NCI-H1417 treated with DMSO at 0.1 percent for 48 hours (cell line): ENCODE measurements at regions not wholly inside any gene's neighbourhood (a gene's known extent, or its start where the extent isn't known, plus 50 kb on each side); places are given as distances from the start of the nearest gene placed in this dataset.

Experiments
- DNase-seq: peaks from one replicate; lab custom pipeline; 2025; lab: John Stamatoyannopoulos, UW

GRCh38 chr13:80451641-80452040 lies 110.7 kb upstream of the SPRY2 start:
- DNase-seq = no peak

DNA sequence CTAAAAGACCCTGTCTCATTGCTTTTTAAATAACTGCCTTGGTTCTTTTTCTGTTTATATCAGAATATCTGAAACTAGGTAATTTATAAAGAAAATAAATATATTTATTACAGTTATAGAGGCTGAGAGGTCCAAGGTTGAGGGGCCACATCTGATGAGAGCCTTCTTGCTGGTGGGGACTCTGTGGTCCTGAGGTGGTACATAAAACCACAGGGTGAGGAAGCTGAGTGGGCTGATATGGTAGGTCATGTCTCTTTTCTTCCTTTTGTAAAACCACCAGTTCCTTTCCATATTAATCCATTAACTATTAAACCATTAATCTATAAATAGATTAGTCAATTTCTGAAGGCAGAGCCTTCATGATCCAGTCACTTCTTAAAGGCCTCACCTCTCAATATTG lies 109.5 kb upstream of the SPRY2 start:
- no peak for DNase-seq

DNA sequence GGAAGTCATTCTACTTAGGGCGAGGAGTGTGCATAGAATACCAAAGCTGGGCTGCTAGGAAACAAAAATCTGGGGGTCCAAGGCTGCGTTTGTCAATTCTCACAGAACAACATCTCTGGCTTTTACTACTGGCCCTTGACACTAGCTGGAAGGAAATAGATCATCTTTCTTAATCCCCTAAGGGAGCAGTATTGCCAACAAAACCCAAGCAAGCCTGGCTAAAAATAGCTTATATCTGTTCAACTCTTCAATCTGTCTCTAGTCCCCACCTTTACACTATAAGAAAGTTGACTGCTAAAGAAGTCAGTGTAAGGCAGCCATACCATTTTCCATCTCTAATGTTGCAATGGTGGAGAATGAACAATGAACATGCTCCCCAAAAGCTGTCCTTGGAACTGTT lies 107.8 kb upstream of the SPRY2 start:
- no peak for DNase-seq

DNA sequence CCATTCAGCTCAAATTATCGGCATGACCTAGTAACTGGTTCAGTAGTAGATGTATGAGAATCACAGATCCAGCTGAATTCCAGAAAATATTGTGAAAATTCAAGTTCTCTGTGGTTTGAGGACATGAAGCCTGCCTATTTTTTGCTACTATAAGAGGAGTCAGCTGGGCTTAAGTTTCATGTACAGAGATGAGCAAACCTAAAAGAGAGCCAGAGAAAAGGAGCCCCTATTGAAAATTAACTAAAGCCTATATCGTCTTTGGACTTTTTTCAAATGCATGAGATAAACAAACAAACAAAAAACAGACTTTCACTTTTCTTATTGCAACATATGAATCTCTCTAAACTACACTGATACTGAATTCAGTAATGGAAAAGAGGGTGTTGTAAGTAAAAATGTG lies 106.8 kb upstream of the SPRY2 start:
- DNase-seq = no peak

DNA sequence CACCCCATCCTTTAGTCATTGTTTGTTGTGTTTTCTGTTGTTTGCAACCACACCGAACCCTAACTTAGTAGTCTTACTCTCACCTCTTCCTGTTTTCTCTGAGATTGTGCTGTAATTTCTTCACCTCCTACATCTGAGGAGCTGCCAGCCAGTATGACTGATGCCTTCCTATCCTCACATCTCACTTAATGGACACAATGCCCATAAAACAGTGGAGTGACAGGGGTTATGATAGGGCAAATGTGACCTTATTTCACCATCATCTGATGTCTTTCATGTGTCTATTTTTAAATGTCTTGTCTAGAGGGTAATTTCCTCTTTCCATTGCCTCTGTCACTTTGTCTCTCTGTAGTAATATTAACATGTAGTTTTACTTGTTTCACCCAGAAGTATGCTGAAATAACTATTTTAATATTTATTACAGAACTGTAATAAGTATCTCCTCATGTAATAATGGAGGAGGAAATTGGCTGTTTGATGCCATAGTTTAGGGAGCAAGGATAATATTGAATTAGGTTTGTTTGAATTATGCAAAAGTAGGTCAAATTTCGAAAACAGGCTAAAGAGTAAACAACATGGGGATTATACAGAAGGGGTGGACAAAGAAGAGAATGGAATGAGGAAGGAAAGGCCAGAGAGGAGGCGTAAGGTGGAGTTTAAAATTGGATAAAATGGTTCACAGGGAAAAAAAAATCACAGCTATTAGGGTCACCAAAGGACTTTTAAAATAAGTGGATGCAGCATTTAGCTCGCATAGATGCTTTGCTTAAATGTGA lies 103.5 kb upstream of the SPRY2 start:
- no peak for DNase-seq

GRCh38 chr13:80442609-80443008 lies 101.7 kb upstream of the SPRY2 start:
- DNase-seq = no peak

GRCh38 chr13:80441968-80442367 lies 101.0 kb upstream of the SPRY2 start:
- no peak for DNase-seq

- no peak for DNase-seq
These were observed 97.6 kb upstream of the SPRY2 start for GRCh38 chr13:80438521-80438920.

DNA sequence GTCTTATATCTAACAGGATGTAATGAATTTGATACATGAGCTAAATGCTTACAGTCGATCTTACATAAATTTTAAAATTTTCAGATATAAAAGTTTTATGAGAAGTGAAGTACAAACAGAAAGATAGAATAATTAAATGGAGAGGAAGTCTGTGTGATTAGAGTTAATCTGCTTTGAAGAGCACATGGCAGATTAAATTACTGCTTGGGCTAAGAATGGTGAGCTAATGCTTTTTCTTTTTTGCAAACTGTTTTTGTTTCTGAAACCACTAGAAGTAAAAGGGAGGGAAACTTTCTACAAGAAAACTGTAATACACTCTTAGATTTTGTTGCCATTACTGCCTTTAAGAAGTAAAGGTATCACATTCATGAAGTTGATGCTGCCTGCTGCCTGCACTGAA lies 96.3 kb upstream of the SPRY2 start:
- DNase-seq = no peak

DNA sequence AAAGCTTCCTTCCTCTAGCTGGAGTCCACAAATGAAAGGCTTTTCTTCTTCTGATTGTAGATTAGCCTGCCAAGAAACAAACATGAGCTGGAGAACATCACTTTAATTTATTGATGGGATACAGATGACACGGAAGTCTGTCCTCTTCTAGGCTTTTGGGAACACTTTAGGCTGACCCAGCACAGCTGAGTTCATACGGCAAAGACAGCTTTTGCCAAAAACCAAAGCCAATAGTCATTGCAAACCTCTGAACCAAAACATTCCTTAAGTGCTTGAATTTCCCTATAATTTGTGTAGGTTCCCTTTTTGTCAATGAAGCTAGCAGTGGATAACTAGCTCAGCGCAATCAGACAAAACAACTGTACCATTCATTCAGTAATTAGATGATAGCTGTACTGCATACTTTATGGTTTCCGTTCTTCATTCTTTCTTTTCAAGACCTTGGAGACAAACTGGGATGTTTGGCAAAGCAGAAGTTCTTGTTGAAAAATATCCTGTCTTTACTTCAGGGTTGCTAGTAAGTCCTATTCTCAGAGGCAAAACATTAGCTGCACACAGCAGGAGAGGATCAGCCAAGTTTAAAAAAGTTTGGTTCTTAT lies 95.7 kb upstream of the SPRY2 start:
- no peak for DNase-seq

- no peak for DNase-seq
These were observed 89.6 kb upstream of the SPRY2 start for GRCh38 chr13:80430561-80430960.

DNA sequence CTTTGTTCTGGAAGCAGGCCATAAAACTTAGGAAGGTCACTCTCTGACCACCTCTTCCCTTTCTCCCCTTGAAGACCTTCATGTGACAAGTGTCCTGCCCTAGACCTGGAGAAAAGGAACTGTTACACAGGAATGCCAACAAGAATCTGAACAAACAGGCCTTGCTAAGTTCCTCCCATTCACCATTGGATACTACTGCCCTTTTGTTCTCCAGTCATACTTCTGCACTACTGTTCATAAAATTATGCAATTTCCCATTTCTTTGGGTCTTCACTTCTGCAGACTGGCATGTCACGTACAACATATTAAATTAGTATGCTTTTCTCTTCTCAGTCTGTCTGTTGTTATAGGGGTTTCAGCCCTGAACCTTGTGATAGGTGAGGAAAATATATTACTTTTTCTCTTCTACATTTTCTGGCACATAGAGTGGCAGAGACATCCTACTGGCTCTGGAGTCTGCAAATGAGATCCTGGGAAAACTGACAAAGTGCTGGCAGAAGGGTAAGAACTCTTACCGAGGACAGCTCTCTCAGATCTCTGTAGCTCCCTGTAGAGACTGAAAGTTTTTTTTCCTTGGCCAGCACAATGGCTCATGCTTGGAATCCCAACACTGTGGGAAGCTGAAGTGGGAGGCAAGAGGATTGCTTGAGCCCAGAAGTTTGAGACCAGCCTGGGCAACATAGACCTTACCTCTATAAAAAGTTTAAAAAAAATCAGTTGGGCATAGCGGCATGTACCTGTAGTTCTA lies 87.6 kb upstream of the SPRY2 start:
- no peak for DNase-seq

DNA sequence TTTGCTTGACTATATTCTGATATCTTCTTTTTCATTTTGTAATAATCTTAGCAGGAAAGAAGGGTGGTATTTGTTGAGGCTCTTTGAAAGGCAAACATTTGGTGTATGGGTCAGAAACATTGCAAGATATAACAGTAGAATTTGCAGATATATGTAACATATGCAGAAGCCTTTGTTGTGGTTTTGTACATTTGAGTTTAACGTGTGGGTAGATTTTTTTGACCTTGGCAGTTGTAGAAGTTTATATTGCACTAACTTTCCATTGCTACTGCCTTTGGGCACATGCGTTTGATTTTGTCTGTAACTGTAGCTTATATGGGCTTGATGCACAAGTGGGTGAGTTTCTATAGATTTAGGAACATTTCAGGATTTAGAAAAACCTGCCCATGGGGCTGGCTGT lies 78.5 kb upstream of the SPRY2 start:
- no peak for DNase-seq

DNA sequence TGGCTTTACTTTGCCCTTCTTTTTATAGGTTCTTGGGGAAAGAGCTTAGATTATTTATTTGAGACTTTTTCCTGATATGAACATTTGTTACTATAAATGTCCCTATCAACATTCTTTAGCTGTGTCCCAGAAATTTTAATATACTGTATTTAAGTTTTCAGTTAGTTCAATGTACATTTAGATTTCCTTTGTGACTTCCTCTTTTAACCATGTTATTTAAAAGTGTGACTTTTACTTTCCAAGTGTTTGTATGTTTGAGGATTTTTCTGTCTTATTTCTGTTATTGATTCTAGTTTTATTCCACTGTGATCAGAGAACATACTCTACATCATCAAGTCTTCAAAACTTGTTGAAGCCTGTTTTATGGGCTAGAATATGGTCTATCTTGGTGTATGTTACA lies 72.7 kb upstream of the SPRY2 start:
- no peak for DNase-seq

GRCh38 chr13:80408270-80408669 lies 67.3 kb upstream of the SPRY2 start:
- no peak for DNase-seq

DNA sequence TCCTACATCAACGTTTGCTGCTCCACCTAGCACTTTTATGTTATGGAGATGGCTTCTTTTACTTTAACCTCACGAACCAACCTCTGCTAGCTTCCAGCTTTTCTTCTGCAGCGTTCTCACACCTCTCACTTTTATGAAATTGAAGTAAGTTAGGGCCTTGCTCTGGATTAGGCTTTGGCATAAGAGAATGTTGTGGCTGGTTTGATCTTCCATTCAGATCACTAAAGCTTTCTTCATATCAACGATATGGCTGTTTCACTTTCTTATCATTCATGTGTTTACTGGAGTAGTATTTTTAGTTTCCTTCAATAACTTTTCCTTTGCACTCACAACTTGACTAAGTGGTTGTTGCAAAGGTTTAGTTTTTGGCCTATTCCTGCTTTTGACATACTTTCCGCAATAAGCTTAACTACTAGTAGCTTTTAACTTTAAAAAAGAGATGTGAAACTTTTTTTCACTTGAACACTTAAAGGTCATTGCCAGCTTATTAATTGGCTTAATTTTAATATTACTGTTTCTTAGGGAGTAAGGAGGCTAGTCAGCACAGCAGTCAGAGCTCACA lies 60.0 kb upstream of the SPRY2 start:
- no peak for DNase-seq

GRCh38 chr13:80400164-80400864 lies 59.4 kb upstream of the SPRY2 start:
- DNase-seq = no peak

DNA sequence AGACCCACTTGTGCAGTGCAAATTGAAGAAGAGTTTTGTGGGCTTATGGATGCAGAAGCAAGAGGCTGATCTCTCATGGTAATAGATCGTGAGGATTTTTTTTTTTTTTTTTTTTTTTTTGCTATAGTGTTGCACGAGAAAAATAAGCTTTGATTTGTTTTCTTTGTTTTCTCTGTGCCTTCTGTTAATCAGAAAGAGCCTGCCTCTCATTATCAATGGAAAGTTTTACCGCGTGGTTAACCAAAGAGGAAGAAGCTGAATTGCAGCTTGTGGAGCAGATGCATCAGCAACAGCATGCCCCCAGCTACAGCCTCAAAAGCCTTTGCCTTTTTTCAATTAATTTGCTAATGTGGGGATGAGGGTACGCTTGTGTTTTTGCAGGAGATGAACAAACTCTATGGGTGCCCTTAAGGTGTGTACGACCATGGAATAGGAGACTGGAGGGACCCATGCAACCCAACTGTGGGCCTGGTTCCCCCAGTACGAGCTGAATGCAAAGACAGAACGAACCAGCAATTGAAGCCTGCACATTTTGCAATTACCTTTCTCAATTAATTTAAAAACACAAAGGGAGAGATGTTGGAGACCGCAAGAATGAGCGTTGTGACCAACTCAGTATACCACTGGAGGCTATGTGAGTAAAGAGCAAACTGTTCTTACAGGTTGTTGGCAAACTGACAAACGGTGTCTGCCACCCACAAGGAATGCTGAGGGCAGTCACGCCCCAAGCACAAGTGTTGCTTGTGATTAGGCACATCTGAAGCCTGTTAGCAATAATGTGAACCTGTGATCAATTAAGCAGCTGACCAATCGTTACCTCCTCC lies 58.6 kb upstream of the SPRY2 start:
- no peak for DNase-seq
